NOMO-1 treated with DMSO at 0.1 percent for 48 hours (cell line): ENCODE measurements at regions not wholly inside any gene's neighbourhood (a gene's known extent, or its start where the extent isn't known, plus 50 kb on each side); places are given as distances from the start of the nearest gene placed in this dataset.
A peak's percentile ranks its signal among the peaks of the same experiment; 100 is the strongest.
"Not testable (repeated sequence)": the region's sequence is repeated elsewhere in the genome, so short reads cannot be mapped to it uniquely, and the experiment has no call there.

ENCODE experiments used
- DNase-seq: peaks from one replicate; lab custom pipeline; 2025; ENCODE audit not compliant: unreplicated experiment; lab: John Stamatoyannopoulos, UW

GRCh38 chr10:90112681-90113080, 411.3 kb downstream of the KIF20B start:
- DNase-seq, result no peak

GRCh38 chr10:90118567-90118966, 417.2 kb downstream of the KIF20B start:
- not testable (repeated sequence) for DNase-seq

GRCh38 chr10:90119631-90120280, 418.4 kb downstream of the KIF20B start:
- not testable (repeated sequence) for DNase-seq

- DNase-seq, result peak; percentile 85
Measured at GRCh38 chr10:90125456-90126255, 424.3 kb downstream of the KIF20B start.

GRCh38 chr10:90126256-90126595, 424.8 kb downstream of the KIF20B start:
- DNase-seq, result no peak

- DNase-seq, result no peak
Measured at GRCh38 chr10:90130321-90131086, 429.1 kb downstream of the KIF20B start.

GRCh38 chr10:90133606-90134005, 432.2 kb downstream of the KIF20B start:
- no peak for DNase-seq

- no peak for DNase-seq
Measured at GRCh38 chr10:90136731-90137316, 435.4 kb downstream of the KIF20B start.

GRCh38 chr10:90138844-90139243, 437.5 kb downstream of the KIF20B start:
- DNase-seq, result no peak

GRCh38 chr10:90141791-90142190, 440.4 kb downstream of the KIF20B start:
- no peak for DNase-seq

- DNase-seq, result no peak
Measured at GRCh38 chr10:90143937-90144336, 442.5 kb downstream of the KIF20B start.

GRCh38 chr10:90148116-90148855, 446.9 kb downstream of the KIF20B start:
- no peak for DNase-seq

- no peak for DNase-seq
Measured at GRCh38 chr10:90149563-90149962, 448.2 kb downstream of the KIF20B start.

GRCh38 chr10:90162271-90162853, 461.0 kb downstream of the KIF20B start:
- no peak for DNase-seq

- DNase-seq, result peak; percentile 87
Measured at GRCh38 chr10:90167174-90168064, 466.0 kb downstream of the KIF20B start.

- DNase-seq, result no peak
Measured at GRCh38 chr10:90168244-90168643, 466.9 kb downstream of the KIF20B start.

- no peak for DNase-seq
Measured at GRCh38 chr10:90171014-90171722, 469.8 kb downstream of the KIF20B start.

- DNase-seq, result no peak
Measured at GRCh38 chr10:90174531-90174930, 473.1 kb downstream of the KIF20B start.

- DNase-seq, result no peak
Measured at GRCh38 chr10:90175161-90175681, 473.8 kb downstream of the KIF20B start.
